ENCODE measurements at regions not wholly inside any gene's neighbourhood (a gene's known extent, or its start where the extent isn't known, plus 50 kb on each side); places are given as distances from the start of the nearest gene placed in this dataset.

GRCh38 chr7:156547884-156548561 lies 92.6 kb upstream of the RNF32 start:
- no peak for TF ChIP-seq CTCF (IDR thresholded peaks at IDR 0.05; ENCODE audit: insufficient read depth, low read depth, low read length)
- no peak overlapping the region for H3K4me3 ChIP-seq (ENCODE audit: low read depth, low read length)
- DNase-seq (ENCODE audit: low read depth), result no peak

GRCh38 chr7:156545979-156546378 lies 94.6 kb upstream of the RNF32 start:
- no peak for DNase-seq (ENCODE audit: low read depth)
- no peak for TF ChIP-seq CTCF (IDR thresholded peaks at IDR 0.05; ENCODE audit: insufficient read depth, low read depth, low read length)
- no peak overlapping the region for H3K4me3 ChIP-seq (ENCODE audit: low read depth, low read length)

GRCh38 chr7:156544919-156545715 lies 95.5 kb upstream of the RNF32 start:
- DNase-seq (ENCODE audit: low read depth), result no peak
- H3K4me3 ChIP-seq (ENCODE audit: low read depth, low read length), result no peak overlapping the region
- no peak for TF ChIP-seq CTCF (IDR thresholded peaks at IDR 0.05; ENCODE audit: insufficient read depth, low read depth, low read length)

- no peak for TF ChIP-seq CTCF (IDR thresholded peaks at IDR 0.05; ENCODE audit: insufficient read depth, low read depth, low read length)
- H3K4me3 ChIP-seq (ENCODE audit: low read depth, low read length), result no peak overlapping the region
- DNase-seq (ENCODE audit: low read depth), result no peak
Measured at GRCh38 chr7:156543699-156544598, 96.6 kb upstream of the RNF32 start.

- TF ChIP-seq CTCF (IDR thresholded peaks at IDR 0.05; ENCODE audit: insufficient read depth, low read depth, low read length), result no peak
Measured at GRCh38 chr7:156540619-156541165, 99.9 kb upstream of the RNF32 start.

GRCh38 chr7:156539999-156540398 lies 100.6 kb upstream of the RNF32 start:
- DNase-seq (ENCODE audit: low read depth), result no peak
- H3K4me3 ChIP-seq (ENCODE audit: low read depth, low read length), result no peak overlapping the region
- TF ChIP-seq CTCF (IDR thresholded peaks at IDR 0.05; ENCODE audit: insufficient read depth, low read depth, low read length), result no peak

More at GRCh38 chr7:156540619-156541165, 99.9 kb upstream of the RNF32 start:
- no peak overlapping the region for H3K4me3 ChIP-seq (ENCODE audit: low read depth, low read length)
- no peak for DNase-seq (ENCODE audit: low read depth)
